ENCODE measurements at regions not wholly inside any gene's neighbourhood (a gene's known extent, or its start where the extent isn't known, plus 50 kb on each side); places are given as distances from the start of the nearest gene placed in this dataset.

DNA sequence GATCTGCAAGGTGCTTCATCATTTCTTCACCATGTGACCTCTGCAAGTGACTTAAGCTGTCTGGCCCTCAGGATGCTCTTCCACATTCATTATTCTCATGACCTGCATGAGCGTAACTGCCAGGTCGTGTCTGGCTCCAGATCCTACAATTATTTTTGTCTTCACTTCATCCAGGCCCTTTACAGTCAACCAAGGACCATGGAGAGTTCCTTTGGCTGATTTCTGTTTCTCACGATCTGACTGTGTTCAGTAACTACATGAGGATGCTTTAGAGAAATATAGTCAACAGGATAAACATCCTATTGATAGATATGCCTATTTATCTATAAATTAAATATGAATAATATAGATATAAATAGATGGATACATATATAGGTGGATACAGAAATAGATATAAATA is 1251.6 kb downstream of the NLGN4Y start:
- TF ChIP-seq EP300 (IDR thresholded peaks at IDR 0.05) (no peak), POLR2AphosphoS5 (IDR thresholded peaks at IDR 0.05) (no peak), POLR2A (IDR thresholded peaks at IDR 0.05) (no peak)
- TF ChIP-seq, protein P1, sequence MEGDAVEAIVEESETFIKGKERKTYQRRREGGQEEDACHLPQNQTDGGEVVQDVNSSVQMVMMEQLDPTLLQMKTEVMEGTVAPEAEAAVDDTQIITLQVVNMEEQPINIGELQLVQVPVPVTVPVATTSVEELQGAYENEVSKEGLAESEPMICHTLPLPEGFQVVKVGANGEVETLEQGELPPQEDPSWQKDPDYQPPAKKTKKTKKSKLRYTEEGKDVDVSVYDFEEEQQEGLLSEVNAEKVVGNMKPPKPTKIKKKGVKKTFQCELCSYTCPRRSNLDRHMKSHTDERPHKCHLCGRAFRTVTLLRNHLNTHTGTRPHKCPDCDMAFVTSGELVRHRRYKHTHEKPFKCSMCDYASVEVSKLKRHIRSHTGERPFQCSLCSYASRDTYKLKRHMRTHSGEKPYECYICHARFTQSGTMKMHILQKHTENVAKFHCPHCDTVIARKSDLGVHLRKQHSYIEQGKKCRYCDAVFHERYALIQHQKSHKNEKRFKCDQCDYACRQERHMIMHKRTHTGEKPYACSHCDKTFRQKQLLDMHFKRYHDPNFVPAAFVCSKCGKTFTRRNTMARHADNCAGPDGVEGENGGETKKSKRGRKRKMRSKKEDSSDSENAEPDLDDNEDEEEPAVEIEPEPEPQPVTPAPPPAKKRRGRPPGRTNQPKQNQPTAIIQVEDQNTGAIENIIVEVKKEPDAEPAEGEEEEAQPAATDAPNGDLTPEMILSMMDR (IDR thresholded peaks at IDR 0.05): no peak

Measured in suprapubic skin (tissue), 4 donors.